ENCODE measurements at regions not wholly inside any gene's neighbourhood (a gene's known extent, or its start where the extent isn't known, plus 50 kb on each side); places are given as distances from the start of the nearest gene placed in this dataset.

GRCh38 chrX:40179283-40179682 is 81.5 kb upstream of the BCOR start:
- no peak for DNase-seq (ENCODE audit: low spot score)

GRCh38 chrX:40177942-40178715 is 80.4 kb upstream of the BCOR start:
- DNase-seq (ENCODE audit: low spot score): no peak

GRCh38 chrX:40177489-40177888 is 79.7 kb upstream of the BCOR start:
- DNase-seq (ENCODE audit: low spot score): no peak

- DNase-seq (ENCODE audit: low spot score): peak; percentile 20
Observed at GRCh38 chrX:40177117-40177430, 79.3 kb upstream of the BCOR start.

- peak; percentile 71 for DNase-seq (ENCODE audit: low spot score)
Observed at GRCh38 chrX:40176351-40177116, 78.8 kb upstream of the BCOR start.

GRCh38 chrX:40175511-40176350 is 78.0 kb upstream of the BCOR start:
- DNase-seq (ENCODE audit: low spot score): peak; percentile 38

GRCh38 chrX:40174854-40175510 is 77.2 kb upstream of the BCOR start:
- DNase-seq (ENCODE audit: low spot score): peak; percentile 49

- DNase-seq (ENCODE audit: low spot score): no peak
Observed at GRCh38 chrX:40174001-40174853, 76.5 kb upstream of the BCOR start.

GRCh38 chrX:40173143-40174000 is 75.6 kb upstream of the BCOR start:
- DNase-seq (ENCODE audit: low spot score): no peak

GRCh38 chrX:40172401-40173142 is 74.8 kb upstream of the BCOR start:
- peak; percentile 52 for DNase-seq (ENCODE audit: low spot score)

- DNase-seq (ENCODE audit: low spot score): peak; percentile 39
Observed at GRCh38 chrX:40171513-40172400, 74.0 kb upstream of the BCOR start.

GRCh38 chrX:40170830-40171512 is 73.2 kb upstream of the BCOR start:
- DNase-seq (ENCODE audit: low spot score): no peak

- DNase-seq (ENCODE audit: low spot score): no peak
Observed at GRCh38 chrX:40169193-40170101, 71.7 kb upstream of the BCOR start.

- DNase-seq (ENCODE audit: low spot score): no peak
Observed at GRCh38 chrX:40168480-40169011, 70.8 kb upstream of the BCOR start.

- DNase-seq (ENCODE audit: low spot score): no peak
Observed at GRCh38 chrX:40167850-40168479, 70.2 kb upstream of the BCOR start.

GRCh38 chrX:40167233-40167849 is 69.6 kb upstream of the BCOR start:
- DNase-seq (ENCODE audit: low spot score): no peak

Data from AG20443 (cell line).